ENCODE measurements at regions not wholly inside any gene's neighbourhood (a gene's known extent, or its start where the extent isn't known, plus 50 kb on each side); places are given as distances from the start of the nearest gene placed in this dataset.

DNA sequence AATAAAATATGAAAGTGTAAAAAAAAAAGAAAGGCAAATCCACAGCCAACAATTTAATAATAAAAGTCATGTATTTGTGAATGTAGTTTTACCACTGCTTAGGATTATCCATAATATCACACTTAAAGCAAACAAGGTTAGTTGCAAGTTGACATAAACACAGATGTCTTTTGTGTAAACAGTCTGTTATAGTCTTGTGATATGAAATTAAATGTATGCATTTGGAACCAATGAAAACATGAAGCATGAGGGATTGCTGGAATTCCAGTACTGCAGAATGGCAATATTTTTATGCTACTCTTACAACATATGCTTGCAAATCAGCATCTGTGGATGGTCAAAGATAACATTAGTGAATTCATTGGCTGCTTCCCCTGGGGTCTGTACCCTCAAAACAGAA, 148.1 kb downstream of the DNAJB9 start:
- no peak for TF ChIP-seq PATZ1 (CRISPR knock-in tag; IDR thresholded peaks at IDR 0.05; ENCODE audit: borderline replicate concordance)
- TF ChIP-seq CSDC2 (CRISPR knock-in tag; IDR thresholded peaks at IDR 0.05): no peak
- TF ChIP-seq ZC3H10 (CRISPR knock-in tag; IDR thresholded peaks at IDR 0.05): no peak
- no peak for TF ChIP-seq ARNTL (CRISPR knock-in tag; IDR thresholded peaks at IDR 0.05; ENCODE audit: borderline replicate concordance, low read depth)
- TF ChIP-seq ESRRG (CRISPR knock-in tag; IDR thresholded peaks at IDR 0.05): no peak
- no peak for TF ChIP-seq CREB5 (CRISPR knock-in tag; IDR thresholded peaks at IDR 0.05; ENCODE audit: low read depth)
- no peak for TF ChIP-seq GLIS3 (CRISPR knock-in tag; IDR thresholded peaks at IDR 0.05)
- no peak for TF ChIP-seq ZFP30 (CRISPR knock-in tag; IDR thresholded peaks at IDR 0.05)
- no peak for TF ChIP-seq ZNF70 (CRISPR knock-in tag; IDR thresholded peaks at IDR 0.05)

Data from SK-N-SH treated with all-trans-retinoic acid at 6 μM for 48 hours (cell line).